GM23338 (cell line): ENCODE measurements at regions not wholly inside any gene's neighbourhood (a gene's known extent, or its start where the extent isn't known, plus 50 kb on each side); places are given as distances from the start of the nearest gene placed in this dataset.

Source experiments
- ATAC-seq: fragments of 200-7000 bp; cut with Tn5 transposase; 3 replicates; pipeline ENCODE4 v1.9.1; 2020
- DNase-seq: peaks from one replicate; pipeline ENCODE4 v3.0.0-alpha.2; 2015; ENCODE audit warnings: low spot score
- H2AFZ ChIP-seq: fragments of 200-600 bp; sonication (generic); 2 replicates; pipeline ENCODE4 v1.8.0; 2016; ENCODE audit warnings: antibody characterized with exemption, mild to moderate bottlenecking, moderate library complexity
- H3F3A ChIP-seq: fragments of 200-600 bp; sonication (generic); replicated peaks from 2 replicates; pipeline ENCODE4 v1.8.0; 2017; ENCODE audit warnings: antibody characterized with exemption, mixed run types, low read depth
- H3K27ac ChIP-seq: fragments of 200-600 bp; sonication (generic); 2 replicates; pipeline ENCODE4 v1.6.1; 2016; ENCODE audit warnings: low read depth
- H3K27me3 ChIP-seq: fragments of 200-600 bp; sonication (generic); 2 replicates; pipeline ENCODE4 v1.8.0; 2016; ENCODE audit warnings: mild to moderate bottlenecking, mixed run types, moderate library complexity; ENCODE audit not compliant: insufficient read depth
- H3K36me3 ChIP-seq: fragments of 200-600 bp; sonication (generic); 2 replicates; pipeline ENCODE4 v1.8.0; 2016; ENCODE audit warnings: mild to moderate bottlenecking; ENCODE audit not compliant: insufficient read depth
- H3K4me1 ChIP-seq: fragments of 200-600 bp; sonication (generic); 2 replicates; pipeline ENCODE4 v1.8.0; 2016; ENCODE audit warnings: mild to moderate bottlenecking, moderate library complexity; ENCODE audit not compliant: insufficient read depth
- H3K4me2 ChIP-seq: fragments of 200-600 bp; sonication (generic); 2 replicates; pipeline ENCODE4 v1.7.1; 2017; ENCODE audit warnings: mixed run types
- H3K4me3 ChIP-seq: fragments of 200-600 bp; sonication (generic); 2 replicates; pipeline ENCODE4 v1.6.1; 2016; ENCODE audit warnings: mixed run types
- H3K79me2 ChIP-seq: fragments of 200-600 bp; sonication (generic); replicated peaks from 2 replicates; pipeline ENCODE4 v1.8.0; 2017; ENCODE audit warnings: mild to moderate bottlenecking; ENCODE audit not compliant: insufficient read depth
- H3K9me2 ChIP-seq: fragments of 200-600 bp; sonication (generic); 2 replicates; pipeline ENCODE4 v1.8.0; 2017; ENCODE audit not compliant: insufficient read depth
- H4K20me1 ChIP-seq: fragments of 200-600 bp; sonication (generic); replicated peaks from 2 replicates; pipeline ENCODE4 v1.8.0; 2017; ENCODE audit warnings: mild to moderate bottlenecking; ENCODE audit not compliant: insufficient read depth
- H3K27ac Mint-ChIP-seq: 2 replicates; pipeline ENCODE4 v1.8.0; 2020; ENCODE audit warnings: inconsistent platforms, mild to moderate bottlenecking, moderate library complexity, mixed read lengths
- H3K27me3 Mint-ChIP-seq: 3 replicates; pipeline ENCODE4 v1.8.0; 2022; ENCODE audit warnings: low read depth, mild to moderate bottlenecking, moderate library complexity, mixed read lengths, inconsistent platforms; ENCODE audit not compliant: insufficient read depth, poor library complexity
- H3K36me3 Mint-ChIP-seq: 3 replicates; pipeline ENCODE4 v1.8.0; 2021; ENCODE audit warnings: low read depth, mild to moderate bottlenecking, inconsistent platforms, moderate library complexity, mixed read lengths
- H3K4me1 Mint-ChIP-seq: 3 replicates; pipeline ENCODE4 v1.8.0; 2020; ENCODE audit warnings: mild to moderate bottlenecking, inconsistent platforms, mixed read lengths
- H3K4me3 Mint-ChIP-seq: 3 replicates; pipeline ENCODE4 v1.8.0; 2021; ENCODE audit warnings: moderate library complexity, mild to moderate bottlenecking, inconsistent platforms, mixed read lengths
- H3K9me3 Mint-ChIP-seq: 3 replicates; pipeline ENCODE4 v1.8.0; 2020; ENCODE audit warnings: moderate library complexity, mild to moderate bottlenecking, inconsistent platforms, mixed read lengths
- CTCF ChIP-seq, 2 experiments: fragments of 200-600 bp in 1 of 2; sonication (generic) in 1 of 2; conservative IDR thresholded peaks; 2 replicates each; pipeline versions ENCODE4 v1.5.1 to v1.6.1; 2016 to 2017; ENCODE audit warnings: antibody characterized with exemption in 2 of 2, low read depth in 2 of 2, mild to moderate bottlenecking in 2 of 2, moderate library complexity in 1 of 2
- EZH2phosphoT487 ChIP-seq: fragments of 200-600 bp; sonication (generic); IDR thresholded peaks from one replicate; pipeline ENCODE4 v1.8.1; 2018; ENCODE audit warnings: antibody characterized with exemption; ENCODE audit not compliant: unreplicated experiment
- NANOG ChIP-seq: IDR thresholded peaks from 2 replicates; pipeline ENCODE4 v1.6.1; 2016; ENCODE audit warnings: antibody characterized with exemption, borderline replicate concordance
- REST ChIP-seq: IDR thresholded peaks from one replicate; pipeline ENCODE4 v1.6.1; 2018; ENCODE audit warnings: antibody characterized with exemption; ENCODE audit not compliant: unreplicated experiment
- STAT1 ChIP-seq: IDR thresholded peaks from one replicate; pipeline ENCODE4 v1.6.1; 2016; ENCODE audit warnings: antibody characterized with exemption; ENCODE audit not compliant: unreplicated experiment
- ZNF331 ChIP-seq: fragments of 250-450 bp; sonication (Bioruptor Pico); IDR thresholded peaks from 2 replicates; pipeline ENCODE4 v1.5.0; 2020; ENCODE audit warnings: low read depth, mild to moderate bottlenecking, moderate library complexity
- ZNF462 ChIP-seq: fragments of 250-450 bp; sonication (Bioruptor Pico); IDR thresholded peaks from 2 replicates; pipeline ENCODE4 v1.5.0; 2020; ENCODE audit warnings: mild to moderate bottlenecking, moderate library complexity
- TF ChIP-seq, protein P1 (sequence below): IDR thresholded peaks from 2 replicates; pipeline ENCODE4 v1.6.1; 2016; ENCODE audit warnings: antibody characterized with exemption

DNA sequence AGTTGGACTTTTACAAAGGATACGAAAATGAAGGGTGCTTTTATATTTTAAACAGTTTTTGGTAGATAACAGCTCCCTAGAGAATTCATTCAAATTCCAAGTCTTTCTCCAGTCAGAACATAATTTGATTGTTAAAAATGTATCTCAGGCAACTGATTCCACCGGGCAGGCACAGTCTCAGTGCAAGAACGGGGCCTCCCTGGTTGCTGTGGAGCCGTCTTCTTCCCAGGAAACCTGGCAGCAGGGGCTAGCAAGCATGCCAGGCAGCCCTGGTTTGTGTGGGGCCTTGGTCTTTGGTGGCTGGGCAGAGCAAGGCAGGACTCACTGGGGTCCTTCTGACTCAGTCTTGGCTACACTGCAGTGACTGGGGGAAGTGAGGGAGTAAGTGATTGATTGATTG is 143.5 kb downstream of the NXNL2 start (continued):
- TF ChIP-seq CTCF (conservative IDR thresholded peaks at IDR 0.05; ENCODE audit: low read depth in 2 of 2), result no peak
- no peak for TF ChIP-seq ZNF462 (CRISPR knock-in tag)
- TF ChIP-seq STAT1, result no peak

- peaks cover 3% of the 10 kb centered on the region; the same call in 1 of the 2 replicates for H3K9me2 ChIP-seq
- H3K79me2 ChIP-seq, result no peaks in the 10 kb centered on the region
- ATAC-seq (no peak), DNase-seq (no peak)
- H3K27me3 Mint-ChIP-seq, result peaks cover 2% of the 10 kb centered on the region
- H4K20me1 ChIP-seq, result no peaks in the 10 kb centered on the region
- H3K36me3 ChIP-seq, result no peaks in the 10 kb centered on the region
- no peak overlapping the region for H3K4me3 ChIP-seq
- no peaks in the 10 kb centered on the region for H3F3A ChIP-seq
- no peaks in the 10 kb centered on the region for H3K27me3 ChIP-seq
- H3K4me3 Mint-ChIP-seq, result no peak overlapping the region
- H3K4me1 ChIP-seq, result no peaks in the 10 kb centered on the region
- H3K9me3 Mint-ChIP-seq, result peaks cover 6% of the 10 kb centered on the region; the same call in 1 of the 3 replicates
- no peak overlapping the region for H3K27ac Mint-ChIP-seq
- H3K4me1 Mint-ChIP-seq, result peaks cover 2% of the 10 kb centered on the region; the same call in 1 of the 3 replicates
- H2AFZ ChIP-seq, result 0 out of 2 replicates have a peak overlapping the region, but pooled peaks have one; percentile 18
- H3K27ac ChIP-seq, result no peak overlapping the region
- no peak overlapping the region for H3K4me2 ChIP-seq
- H3K36me3 Mint-ChIP-seq, result no peaks in the 10 kb centered on the region
- TF ChIP-seq STAT1 (no peak), ZNF331 (no peak), EZH2phosphoT487 (no peak), REST (no peak), NANOG (no peak)
- TF ChIP-seq, protein P1, sequence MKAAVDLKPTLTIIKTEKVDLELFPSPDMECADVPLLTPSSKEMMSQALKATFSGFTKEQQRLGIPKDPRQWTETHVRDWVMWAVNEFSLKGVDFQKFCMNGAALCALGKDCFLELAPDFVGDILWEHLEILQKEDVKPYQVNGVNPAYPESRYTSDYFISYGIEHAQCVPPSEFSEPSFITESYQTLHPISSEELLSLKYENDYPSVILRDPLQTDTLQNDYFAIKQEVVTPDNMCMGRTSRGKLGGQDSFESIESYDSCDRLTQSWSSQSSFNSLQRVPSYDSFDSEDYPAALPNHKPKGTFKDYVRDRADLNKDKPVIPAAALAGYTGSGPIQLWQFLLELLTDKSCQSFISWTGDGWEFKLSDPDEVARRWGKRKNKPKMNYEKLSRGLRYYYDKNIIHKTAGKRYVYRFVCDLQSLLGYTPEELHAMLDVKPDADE, result no peak
These were observed 145.1 kb downstream of the NXNL2 start for GRCh38 chr9:88680041-88680440.
